HL-60 (cell line): ENCODE measurements at regions not wholly inside any gene's neighbourhood (a gene's known extent, or its start where the extent isn't known, plus 50 kb on each side); places are given as distances from the start of the nearest gene placed in this dataset.

Experiments used
- GABPA ChIP-seq: IDR thresholded peaks from 2 replicates; pipeline ENCODE4 v1.6.1; 2012; ENCODE audit warnings: low read depth
- SPI1 ChIP-seq: IDR thresholded peaks from 2 replicates; pipeline ENCODE4 v1.6.1; 2012; ENCODE audit warnings: low read depth, mild to moderate bottlenecking, borderline replicate concordance
- TF ChIP-seq, protein P1 (sequence below): IDR thresholded peaks from one replicate; pipeline ENCODE4 v1.5.1; 2011; ENCODE audit warnings: low read length, control low read depth, inconsistent platforms; ENCODE audit not compliant: insufficient read depth
- TF ChIP-seq, protein P2 (sequence below): IDR thresholded peaks from 2 replicates; pipeline ENCODE4 v1.6.1; 2012; ENCODE audit warnings: low read depth; ENCODE audit not compliant: insufficient replicate concordance

DNA sequence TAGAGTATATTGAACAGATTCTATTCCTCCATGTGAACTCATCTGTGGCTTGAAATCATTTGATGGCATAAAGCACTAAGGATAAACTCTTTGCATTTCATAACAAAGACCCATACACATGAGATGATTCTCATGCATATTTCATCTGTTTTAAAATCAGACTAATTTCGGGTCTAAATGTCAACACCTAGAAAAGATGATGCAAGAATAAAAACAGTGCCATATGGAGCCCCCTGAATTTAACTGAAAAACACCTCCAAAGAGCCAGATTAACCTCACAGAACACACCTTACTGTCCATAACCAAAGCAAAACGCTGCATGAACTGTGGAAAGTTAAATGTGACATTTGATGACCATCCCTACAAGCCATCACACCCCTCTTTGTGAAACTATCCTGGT is 59.7 kb downstream of the ELAPOR2 start:
- TF ChIP-seq, protein P1, sequence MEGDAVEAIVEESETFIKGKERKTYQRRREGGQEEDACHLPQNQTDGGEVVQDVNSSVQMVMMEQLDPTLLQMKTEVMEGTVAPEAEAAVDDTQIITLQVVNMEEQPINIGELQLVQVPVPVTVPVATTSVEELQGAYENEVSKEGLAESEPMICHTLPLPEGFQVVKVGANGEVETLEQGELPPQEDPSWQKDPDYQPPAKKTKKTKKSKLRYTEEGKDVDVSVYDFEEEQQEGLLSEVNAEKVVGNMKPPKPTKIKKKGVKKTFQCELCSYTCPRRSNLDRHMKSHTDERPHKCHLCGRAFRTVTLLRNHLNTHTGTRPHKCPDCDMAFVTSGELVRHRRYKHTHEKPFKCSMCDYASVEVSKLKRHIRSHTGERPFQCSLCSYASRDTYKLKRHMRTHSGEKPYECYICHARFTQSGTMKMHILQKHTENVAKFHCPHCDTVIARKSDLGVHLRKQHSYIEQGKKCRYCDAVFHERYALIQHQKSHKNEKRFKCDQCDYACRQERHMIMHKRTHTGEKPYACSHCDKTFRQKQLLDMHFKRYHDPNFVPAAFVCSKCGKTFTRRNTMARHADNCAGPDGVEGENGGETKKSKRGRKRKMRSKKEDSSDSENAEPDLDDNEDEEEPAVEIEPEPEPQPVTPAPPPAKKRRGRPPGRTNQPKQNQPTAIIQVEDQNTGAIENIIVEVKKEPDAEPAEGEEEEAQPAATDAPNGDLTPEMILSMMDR = no peak
- TF ChIP-seq SPI1 = no peak
- TF ChIP-seq, protein P2, sequence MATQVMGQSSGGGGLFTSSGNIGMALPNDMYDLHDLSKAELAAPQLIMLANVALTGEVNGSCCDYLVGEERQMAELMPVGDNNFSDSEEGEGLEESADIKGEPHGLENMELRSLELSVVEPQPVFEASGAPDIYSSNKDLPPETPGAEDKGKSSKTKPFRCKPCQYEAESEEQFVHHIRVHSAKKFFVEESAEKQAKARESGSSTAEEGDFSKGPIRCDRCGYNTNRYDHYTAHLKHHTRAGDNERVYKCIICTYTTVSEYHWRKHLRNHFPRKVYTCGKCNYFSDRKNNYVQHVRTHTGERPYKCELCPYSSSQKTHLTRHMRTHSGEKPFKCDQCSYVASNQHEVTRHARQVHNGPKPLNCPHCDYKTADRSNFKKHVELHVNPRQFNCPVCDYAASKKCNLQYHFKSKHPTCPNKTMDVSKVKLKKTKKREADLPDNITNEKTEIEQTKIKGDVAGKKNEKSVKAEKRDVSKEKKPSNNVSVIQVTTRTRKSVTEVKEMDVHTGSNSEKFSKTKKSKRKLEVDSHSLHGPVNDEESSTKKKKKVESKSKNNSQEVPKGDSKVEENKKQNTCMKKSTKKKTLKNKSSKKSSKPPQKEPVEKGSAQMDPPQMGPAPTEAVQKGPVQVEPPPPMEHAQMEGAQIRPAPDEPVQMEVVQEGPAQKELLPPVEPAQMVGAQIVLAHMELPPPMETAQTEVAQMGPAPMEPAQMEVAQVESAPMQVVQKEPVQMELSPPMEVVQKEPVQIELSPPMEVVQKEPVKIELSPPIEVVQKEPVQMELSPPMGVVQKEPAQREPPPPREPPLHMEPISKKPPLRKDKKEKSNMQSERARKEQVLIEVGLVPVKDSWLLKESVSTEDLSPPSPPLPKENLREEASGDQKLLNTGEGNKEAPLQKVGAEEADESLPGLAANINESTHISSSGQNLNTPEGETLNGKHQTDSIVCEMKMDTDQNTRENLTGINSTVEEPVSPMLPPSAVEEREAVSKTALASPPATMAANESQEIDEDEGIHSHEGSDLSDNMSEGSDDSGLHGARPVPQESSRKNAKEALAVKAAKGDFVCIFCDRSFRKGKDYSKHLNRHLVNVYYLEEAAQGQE = no peak
- TF ChIP-seq GABPA = no peak
